GM19238 (cell line): ENCODE measurements at regions not wholly inside any gene's neighbourhood (a gene's known extent, or its start where the extent isn't known, plus 50 kb on each side); places are given as distances from the start of the nearest gene placed in this dataset.
"Not testable (repeated sequence)": the region's sequence is repeated elsewhere in the genome, so short reads cannot be mapped to it uniquely, and the experiment has no call there.

Source experiments
- DNase-seq: peaks from one replicate; pipeline ENCODE4 v3.0.0; 2011; ENCODE audit warnings: low spot score; ENCODE audit not compliant: insufficient read length

DNA sequence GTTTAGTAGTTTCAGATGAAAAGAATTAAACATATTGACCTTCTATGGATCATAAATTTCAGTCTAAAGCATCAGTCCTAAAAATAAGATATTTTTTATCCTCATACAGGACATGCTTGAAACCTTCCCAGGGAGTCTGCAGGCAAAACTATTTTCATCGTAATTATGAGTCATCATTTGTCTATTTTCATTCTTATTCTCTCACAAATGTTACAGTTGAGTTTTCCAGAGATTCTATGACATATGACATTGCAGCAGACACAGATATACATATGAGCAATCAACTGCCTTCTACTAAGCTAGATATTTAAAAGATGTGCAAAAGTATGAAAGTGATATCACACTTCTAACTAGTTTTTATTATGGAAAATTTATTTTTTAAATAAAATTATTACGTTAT is 398.0 kb downstream of the MAGEB5 start:
- DNase-seq = no peak

DNA sequence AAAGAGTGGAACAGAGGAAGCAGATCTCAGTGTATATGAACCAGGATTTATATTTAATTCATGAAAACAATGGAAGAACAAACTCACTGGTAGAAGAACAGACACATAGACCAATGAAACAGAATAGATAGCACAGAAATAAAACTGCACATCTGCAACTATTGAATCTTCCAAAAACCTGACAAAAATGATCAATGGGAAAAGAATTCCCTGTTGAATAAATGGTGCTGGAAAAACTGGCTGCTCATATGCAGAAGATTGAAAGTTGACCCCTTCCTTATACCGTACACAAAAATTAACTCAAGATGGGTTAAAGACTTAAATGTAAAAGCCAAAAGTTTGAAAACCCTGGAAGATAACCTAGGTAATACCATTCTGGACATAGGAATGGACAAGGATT is 391.0 kb downstream of the MAGEB5 start:
- no peak for DNase-seq

- DNase-seq = no peak
These were observed 382.0 kb downstream of the MAGEB5 start for GRCh38 chrX:26597981-26598380.

DNA sequence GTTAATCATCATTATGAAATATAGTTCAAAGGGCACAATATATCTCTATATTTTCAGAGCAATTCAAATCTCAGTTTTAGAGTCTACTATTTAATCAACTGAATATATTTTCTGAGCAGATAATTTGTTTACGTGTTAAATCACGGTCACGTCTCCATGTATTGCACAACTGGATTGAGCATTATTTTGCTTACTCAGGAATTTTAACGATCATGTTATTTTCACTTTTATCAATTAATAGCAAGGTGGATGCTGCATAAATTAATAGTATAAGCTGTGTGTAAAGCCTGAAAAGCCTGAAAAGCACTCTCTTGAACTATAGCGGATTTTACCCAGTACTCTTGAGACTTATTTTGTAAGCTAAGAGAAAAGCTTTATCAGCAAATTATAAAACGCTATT is 374.9 kb downstream of the MAGEB5 start:
- DNase-seq = no peak

GRCh38 chrX:26586570-26586969 is 370.6 kb downstream of the MAGEB5 start:
- no peak for DNase-seq

GRCh38 chrX:26581091-26581490 is 365.1 kb downstream of the MAGEB5 start:
- DNase-seq = no peak

GRCh38 chrX:26580021-26580420 is 364.1 kb downstream of the MAGEB5 start:
- DNase-seq = no peak

- DNase-seq = no peak
These were observed 358.3 kb downstream of the MAGEB5 start for GRCh38 chrX:26574234-26574633.

DNA sequence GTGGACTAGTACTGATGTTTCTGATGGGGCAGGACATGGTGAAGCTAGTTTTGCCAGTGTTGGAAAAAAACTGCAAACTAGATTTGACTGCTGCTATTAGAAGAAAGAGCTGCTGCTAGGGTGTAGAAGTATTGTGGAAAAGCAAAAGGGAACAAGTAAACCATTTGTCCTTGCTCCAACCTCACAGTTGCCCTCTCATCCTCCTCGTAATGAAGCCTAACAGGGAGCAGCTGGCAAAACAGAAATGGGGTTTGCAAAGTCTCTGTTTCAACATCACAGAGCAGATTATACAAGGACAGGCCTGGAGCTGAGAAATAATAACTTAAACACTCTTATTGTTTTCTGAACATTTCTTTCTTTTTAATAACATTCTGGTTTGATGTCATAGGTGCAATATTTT is 346.2 kb downstream of the MAGEB5 start:
- no peak for DNase-seq

- DNase-seq = no peak
These were observed 343.9 kb downstream of the MAGEB5 start for GRCh38 chrX:26559855-26560254.

GRCh38 chrX:26558719-26559386 is 342.9 kb downstream of the MAGEB5 start:
- no peak for DNase-seq

- no peak for DNase-seq
These were observed 341.8 kb downstream of the MAGEB5 start for GRCh38 chrX:26557691-26558321.

DNA sequence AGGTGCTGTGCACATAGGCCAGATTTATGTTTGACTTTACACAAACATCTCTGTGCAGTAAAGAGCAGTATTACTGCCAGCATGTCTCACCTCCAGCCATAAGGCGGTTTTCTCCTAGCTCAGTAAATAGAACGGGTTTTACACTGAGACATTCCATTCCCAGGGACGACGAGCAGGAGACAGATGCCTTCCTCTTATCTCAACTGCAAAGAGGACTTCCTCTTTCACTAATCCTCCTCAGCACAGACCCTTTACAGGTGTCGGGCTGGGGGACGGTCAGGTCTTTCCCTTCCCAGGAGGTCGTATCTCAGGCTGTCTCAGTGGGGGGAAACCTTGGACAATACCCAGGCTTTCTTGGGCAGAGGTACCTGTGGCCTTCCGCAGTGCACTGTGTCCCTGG is 309.8 kb downstream of the MAGEB5 start:
- DNase-seq = not testable (repeated sequence)

DNA sequence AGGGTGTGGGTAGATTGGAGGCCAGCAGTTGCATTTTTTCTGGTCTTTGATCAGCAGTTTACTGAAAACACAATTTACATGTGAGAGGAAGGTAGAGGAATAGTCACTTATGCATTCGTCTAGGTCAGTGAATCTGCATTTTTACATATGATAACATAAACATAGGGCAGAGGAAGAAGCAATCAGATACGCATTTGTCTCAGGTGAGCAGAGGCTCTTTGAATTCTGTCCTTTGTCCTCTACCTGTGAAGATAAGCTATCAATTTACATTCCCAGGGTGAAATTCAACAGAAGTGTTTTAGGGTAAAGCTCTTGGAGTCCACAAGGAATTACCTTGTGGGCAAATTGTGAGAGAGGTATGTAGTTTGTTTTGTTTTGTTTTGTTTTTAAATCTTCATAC is 306.5 kb downstream of the MAGEB5 start:
- no peak for DNase-seq

DNA sequence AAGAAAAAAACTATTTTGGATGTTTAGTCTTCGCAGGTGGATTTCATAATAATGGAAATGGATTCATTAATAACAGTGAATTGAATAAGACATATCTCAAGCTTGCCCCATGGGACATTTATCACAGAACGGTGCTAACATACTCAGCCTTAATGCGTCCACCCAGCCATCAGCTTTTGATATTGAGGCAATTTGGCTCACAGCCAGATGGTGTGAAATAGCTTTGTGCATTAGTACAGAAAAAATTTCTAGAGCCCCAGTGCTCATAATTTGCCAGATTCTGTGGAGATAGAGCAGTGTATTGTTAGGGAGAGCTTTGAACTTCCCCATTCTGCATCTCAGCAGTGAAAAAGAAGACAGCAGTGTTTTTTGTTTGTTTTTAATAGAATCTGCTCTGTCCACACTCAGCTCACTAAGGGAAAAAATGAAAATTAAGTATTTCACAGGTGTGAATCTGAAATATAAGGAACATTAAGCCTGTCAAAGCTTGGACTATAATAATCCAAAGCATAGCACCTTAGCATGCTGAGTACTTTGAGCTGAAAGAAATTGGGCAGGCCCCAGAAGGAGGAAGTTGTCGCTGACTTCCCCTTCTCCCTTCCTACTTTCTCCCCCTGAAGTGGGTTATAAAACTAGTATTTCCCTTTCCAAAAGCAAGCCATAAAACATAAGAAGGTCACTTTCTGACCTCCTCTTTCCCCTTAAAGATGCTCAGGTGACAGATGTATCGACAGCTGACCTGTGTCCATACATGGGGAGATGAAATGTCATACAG is 295.8 kb downstream of the MAGEB5 start:
- no peak for DNase-seq

- DNase-seq = no peak
These were observed 255.0 kb downstream of the MAGEB5 start for GRCh38 chrX:26470941-26471340.

GRCh38 chrX:26466387-26466786 is 250.4 kb downstream of the MAGEB5 start:
- no peak for DNase-seq

DNA sequence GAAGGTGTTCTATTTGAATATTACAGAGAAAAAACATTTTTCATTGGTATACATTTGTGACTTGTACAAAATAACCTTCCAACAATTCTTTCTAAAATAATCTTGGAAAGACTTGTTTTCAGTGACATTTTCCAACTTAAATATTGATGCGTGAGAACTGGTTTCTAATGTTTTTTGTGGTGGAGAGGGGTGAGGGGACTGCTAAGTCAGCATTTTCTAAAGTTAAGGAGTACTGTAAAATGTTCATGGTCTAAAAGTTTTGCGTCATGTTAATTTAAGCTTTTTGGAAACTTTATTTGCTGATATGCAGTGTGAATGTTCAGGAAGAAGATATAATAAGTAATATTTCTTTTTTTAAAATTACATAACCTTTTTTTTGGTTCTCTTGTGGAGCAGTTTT is 229.3 kb downstream of the MAGEB5 start:
- DNase-seq = no peak

DNA sequence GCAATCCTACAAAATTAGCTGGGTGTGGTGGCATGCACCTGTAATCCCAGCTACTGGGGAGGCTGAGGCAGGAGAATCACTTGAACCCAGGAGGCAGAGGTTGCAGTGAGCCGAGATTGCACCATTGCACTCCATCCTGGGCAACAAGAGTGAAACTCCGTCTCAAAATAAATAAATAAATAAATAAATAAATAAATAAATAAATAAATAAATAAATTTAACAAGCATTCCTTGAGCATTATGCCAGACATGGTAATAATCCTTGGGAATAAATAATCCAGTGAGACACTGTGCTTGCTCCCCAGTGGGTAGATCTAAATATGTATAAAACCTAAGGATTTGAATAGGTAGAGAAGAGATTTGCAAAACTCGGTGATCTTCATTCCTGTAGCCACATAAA is 228.4 kb downstream of the MAGEB5 start:
- DNase-seq = not testable (repeated sequence)

DNA sequence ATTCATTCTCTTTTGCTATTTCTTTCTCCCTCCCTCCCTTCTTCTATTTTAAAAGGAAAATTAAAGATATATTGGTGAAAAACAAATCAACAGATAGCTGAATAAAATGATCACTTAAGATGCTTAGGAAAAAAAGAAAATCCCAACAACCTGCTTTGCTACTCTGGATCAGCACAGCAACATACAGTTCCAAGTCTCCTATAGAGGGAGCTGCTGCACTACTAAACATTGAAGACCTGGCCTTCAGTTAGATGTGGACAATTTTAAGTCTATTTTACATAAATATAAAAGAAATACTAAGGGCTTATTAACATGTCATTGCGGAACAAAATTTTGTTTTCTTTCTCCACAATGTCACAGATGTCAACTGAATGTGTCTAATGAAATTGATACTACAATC is 226.4 kb downstream of the MAGEB5 start:
- DNase-seq = no peak

DNA sequence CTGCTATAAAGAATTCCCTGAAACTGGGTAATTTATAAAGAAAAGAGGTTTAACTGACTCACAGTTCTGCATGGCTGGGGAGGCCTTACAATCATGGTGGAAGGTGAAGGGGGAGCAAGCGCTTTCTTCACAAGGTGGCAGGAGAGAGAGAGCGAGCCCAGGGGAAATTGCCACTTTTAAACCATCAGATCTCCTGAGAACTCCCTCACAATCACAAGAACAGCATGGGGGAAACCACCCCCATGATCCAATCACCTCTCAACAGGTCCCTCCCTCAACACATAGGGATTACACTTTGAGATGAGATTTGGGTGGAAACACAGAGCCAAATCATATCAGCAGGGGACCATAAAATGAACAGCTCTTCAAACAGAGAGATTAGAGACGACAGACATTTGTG is 198.6 kb downstream of the MAGEB5 start:
- no peak for DNase-seq

- DNase-seq = no peak
These were observed 195.1 kb downstream of the MAGEB5 start for GRCh38 chrX:26411045-26411444.

GRCh38 chrX:26409636-26410035 is 193.7 kb downstream of the MAGEB5 start:
- no peak for DNase-seq
